AG04449 (cell line): ENCODE measurements at regions not wholly inside any gene's neighbourhood (a gene's known extent, or its start where the extent isn't known, plus 50 kb on each side); places are given as distances from the start of the nearest gene placed in this dataset.

Source experiments
- CTCF ChIA-PET: fragments of 350-600 bp; formaldehyde crosslinking; extraction: SDS; loops from one replicate; lab custom pipeline; 2021; ENCODE audit warnings: antibody characterized with exemption; lab: Yijun Ruan, JAX
- POLR2A ChIA-PET: fragments of 400-600, 350-600 bp; formaldehyde crosslinking; extraction: SDS; loops from one replicate; lab custom pipeline; 2020; ENCODE audit warnings: antibody characterized with exemption, inconsistent platforms; lab: Yijun Ruan, JAX
- DNase-seq: peaks from one replicate; pipeline ENCODE4 v3.0.0-alpha.2; 2010; ENCODE audit warnings: low read depth, low spot score
- H3K4me3 ChIP-seq: 2 replicates; pipeline ENCODE4 v1.5.1; 2011; ENCODE audit warnings: low read depth, mild to moderate bottlenecking, control low read depth, low read length
- CTCF ChIP-seq: IDR thresholded peaks from one replicate; pipeline ENCODE4 v1.5.1; 2011; ENCODE audit warnings: mild to moderate bottlenecking, moderate library complexity, low read length, control low read depth, inconsistent platforms; ENCODE audit not compliant: insufficient read depth; ENCODE audit errors: missing control alignments

GRCh38 chr18:25445430-25445829 lies 93.5 kb upstream of the ZNF521 start:
- DNase-seq: no peak
- H3K4me3 ChIP-seq: no peak overlapping the region
- no peak for TF ChIP-seq CTCF
- ChIA-PET POLR2A (no interaction called here), CTCF (no interaction called here)

GRCh38 chr18:25443776-25444175 lies 91.8 kb upstream of the ZNF521 start:
- CTCF ChIA-PET: no interaction called here
- POLR2A ChIA-PET: no interaction called here
- no peak overlapping the region for H3K4me3 ChIP-seq
- no peak for TF ChIP-seq CTCF
- no peak for DNase-seq

GRCh38 chr18:25435149-25435782 lies 83.3 kb upstream of the ZNF521 start:
- ChIA-PET CTCF (no interaction called here), POLR2A (no interaction called here)
- no peak for DNase-seq
- no peak for TF ChIP-seq CTCF
- no peak overlapping the region for H3K4me3 ChIP-seq

GRCh38 chr18:25434745-25435144 lies 82.8 kb upstream of the ZNF521 start:
- no peak overlapping the region for H3K4me3 ChIP-seq
- ChIA-PET CTCF (no interaction called here), POLR2A (no interaction called here)
- no peak for DNase-seq
- no peak for TF ChIP-seq CTCF

GRCh38 chr18:25433590-25433989 lies 81.6 kb upstream of the ZNF521 start:
- POLR2A ChIA-PET: no interaction called here
- no peak for TF ChIP-seq CTCF
- CTCF ChIA-PET: no interaction called here
- DNase-seq: no peak
- no peak overlapping the region for H3K4me3 ChIP-seq

GRCh38 chr18:25425024-25425423 lies 73.1 kb upstream of the ZNF521 start:
- ChIA-PET POLR2A (no interaction called here), CTCF (no interaction called here)
- no peak for DNase-seq
- no peak overlapping the region for H3K4me3 ChIP-seq
- TF ChIP-seq CTCF: no peak
